Kidney (tissue), 13 donors: ENCODE measurements at regions not wholly inside any gene's neighbourhood (a gene's known extent, or its start where the extent isn't known, plus 50 kb on each side); places are given as distances from the start of the nearest gene placed in this dataset.

Experiments used
- DNase-seq, 5 donors: peaks; one replicate each; pipeline ENCODE4 v3.0.0-alpha.2; 2013 to 2020
- FAIRE-seq: peaks from 2 replicates; lab custom pipeline; 2012; peaks lifted over from hg19 to GRCh38; lab: Jason Lieb, UNC
- H3K27ac ChIP-seq, 2 donors: one replicate each; pipeline ENCODE4 v1.7.0; 2013; ENCODE audit warnings: low read depth in 2 of 2, low read length in 2 of 2, inconsistent platforms in 1 of 2
- H3K27me3 ChIP-seq: one replicate; pipeline ENCODE4 v1.7.1; 2013; ENCODE audit warnings: low read length, inconsistent platforms; ENCODE audit not compliant: control insufficient read depth, insufficient read depth
- H3K36me3 ChIP-seq, 3 donors: one replicate each; pipeline versions ENCODE4 v1.7.0 to v1.7.1; 2013; ENCODE audit warnings: low read length in 3 of 3, control low read depth in 1 of 3, inconsistent platforms in 1 of 3; ENCODE audit not compliant: insufficient read depth in 3 of 3, control insufficient read depth in 2 of 3
- H3K4me1 ChIP-seq, 3 donors: one replicate each; pipeline versions ENCODE4 v1.7.0 to v1.7.1; 2013; ENCODE audit warnings: low read length in 3 of 3, inconsistent platforms in 1 of 3, low read depth in 1 of 3; ENCODE audit not compliant: control insufficient read depth in 2 of 3, insufficient read depth in 2 of 3
- H3K4me3 ChIP-seq, 3 donors: one replicate each; pipeline versions ENCODE4 v1.7.0 to v1.8.1; 2013; ENCODE audit warnings: low read length in 3 of 3, control low read depth in 1 of 3, inconsistent platforms in 1 of 3
- H3K9ac ChIP-seq, 3 donors: one replicate each; pipeline versions ENCODE4 v1.7.0 to v1.7.1; 2013; ENCODE audit warnings: low read length in 3 of 3, control low read depth in 1 of 3, inconsistent platforms in 1 of 3
- H3K9me3 ChIP-seq, 3 donors: one replicate each; pipeline versions ENCODE4 v1.7.0 to v1.7.1; 2013; ENCODE audit warnings: low read length in 3 of 3, control low read depth in 1 of 3, inconsistent platforms in 1 of 3; ENCODE audit not compliant: control insufficient read depth in 2 of 3, insufficient read depth in 1 of 3
- intact Hi-C: fragments of 100-400 bp; cut with DNase I; formaldehyde crosslinking; loops from one replicate; pipeline ENCODE4 v1.11.1; 2022
- TF ChIP-seq, protein P1 (sequence below): IDR thresholded peaks from 3 replicates; pipeline ENCODE4 v1.5.1; 2012; ENCODE audit warnings: mild to moderate bottlenecking, moderate library complexity, borderline replicate concordance; ENCODE audit not compliant: insufficient read depth; ENCODE audit errors: extremely low read depth
- donor health status: control.
- donor health status: control.
- donor health status: control.
- donor health status: control.
- donor health status: control.
- donor health status: DM: yes; HTN: yes; CAD: no.
- donor health status: Normal renal cell carcinoma (clear cell type).

DNA sequence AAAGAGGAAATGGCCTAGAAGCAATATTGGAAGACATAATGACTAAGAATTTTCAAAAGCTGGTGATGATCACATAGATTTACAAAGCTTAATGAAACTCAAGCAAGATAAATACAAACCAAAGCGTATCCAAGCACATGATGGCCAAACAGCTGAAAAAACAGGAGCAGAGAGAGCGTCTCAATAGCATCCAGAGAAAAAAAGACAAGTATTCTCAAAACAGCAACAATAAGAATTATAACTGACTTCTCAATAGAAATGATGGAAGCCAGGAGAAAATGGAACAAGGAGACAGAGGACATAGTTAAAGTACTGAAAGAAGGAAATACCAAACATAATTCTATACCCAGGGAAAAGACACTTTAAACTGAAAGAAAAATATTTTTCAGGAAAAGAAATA lies 437.2 kb upstream of the TNP1 start:
- Histone ChIP-seq H3K4me1 (no peaks in the 10 kb centered on the region), H3K27me3 (no peaks in the 10 kb centered on the region)

DNA sequence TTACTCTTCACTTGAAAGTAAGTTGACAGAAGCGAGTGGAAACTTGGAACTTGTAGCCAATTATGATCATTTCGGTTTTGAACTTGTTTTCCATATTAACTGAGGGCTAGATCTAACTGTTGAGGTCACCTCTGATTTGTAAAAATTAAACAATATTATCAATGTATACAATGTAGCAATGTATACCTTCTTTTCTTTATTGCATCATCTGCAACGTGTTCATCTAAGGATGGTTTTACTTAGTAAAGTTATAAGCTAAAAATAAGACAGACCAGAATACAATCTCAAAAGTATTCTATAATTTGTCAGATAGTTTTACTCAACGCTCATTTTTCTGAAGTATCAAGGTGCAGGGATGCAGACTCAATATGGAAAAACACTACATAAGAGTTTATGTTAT lies 435.0 kb upstream of the TNP1 start:
- no peak for FAIRE-seq

More for the DNA sequence above, 437.2 kb upstream of the TNP1 start:
- DNase-seq, result no peak
- TF ChIP-seq, protein P1, sequence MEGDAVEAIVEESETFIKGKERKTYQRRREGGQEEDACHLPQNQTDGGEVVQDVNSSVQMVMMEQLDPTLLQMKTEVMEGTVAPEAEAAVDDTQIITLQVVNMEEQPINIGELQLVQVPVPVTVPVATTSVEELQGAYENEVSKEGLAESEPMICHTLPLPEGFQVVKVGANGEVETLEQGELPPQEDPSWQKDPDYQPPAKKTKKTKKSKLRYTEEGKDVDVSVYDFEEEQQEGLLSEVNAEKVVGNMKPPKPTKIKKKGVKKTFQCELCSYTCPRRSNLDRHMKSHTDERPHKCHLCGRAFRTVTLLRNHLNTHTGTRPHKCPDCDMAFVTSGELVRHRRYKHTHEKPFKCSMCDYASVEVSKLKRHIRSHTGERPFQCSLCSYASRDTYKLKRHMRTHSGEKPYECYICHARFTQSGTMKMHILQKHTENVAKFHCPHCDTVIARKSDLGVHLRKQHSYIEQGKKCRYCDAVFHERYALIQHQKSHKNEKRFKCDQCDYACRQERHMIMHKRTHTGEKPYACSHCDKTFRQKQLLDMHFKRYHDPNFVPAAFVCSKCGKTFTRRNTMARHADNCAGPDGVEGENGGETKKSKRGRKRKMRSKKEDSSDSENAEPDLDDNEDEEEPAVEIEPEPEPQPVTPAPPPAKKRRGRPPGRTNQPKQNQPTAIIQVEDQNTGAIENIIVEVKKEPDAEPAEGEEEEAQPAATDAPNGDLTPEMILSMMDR, result no peak
- intact Hi-C loops, result no loop called here
- H3K27ac ChIP-seq, result no peak overlapping the region
- H3K9me3 ChIP-seq, result no peaks in the 10 kb centered on the region
- H3K36me3 ChIP-seq, result no peaks in the 10 kb centered on the region
- no peak for FAIRE-seq
- no peak overlapping the region for H3K9ac ChIP-seq
- no peak overlapping the region for H3K4me3 ChIP-seq

DNA sequence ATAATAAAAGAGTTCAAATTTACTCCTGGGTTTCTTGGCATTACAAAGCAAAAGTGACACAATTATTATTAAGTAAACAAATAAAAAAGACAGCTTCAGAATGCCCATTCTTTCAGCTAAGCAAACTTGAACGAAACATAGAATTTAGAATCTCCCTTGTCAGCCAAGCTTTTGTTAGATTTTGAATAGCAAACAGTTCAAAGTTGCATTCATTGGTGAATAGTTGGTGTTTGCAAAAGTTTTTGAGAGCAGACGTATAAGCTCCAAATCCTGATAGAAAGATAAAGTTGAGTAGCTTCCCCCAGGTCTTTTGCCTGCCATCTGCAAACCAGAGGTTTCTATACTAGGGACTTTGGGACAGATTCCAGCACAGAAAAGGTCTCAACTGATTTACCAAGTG lies 434.3 kb upstream of the TNP1 start:
- TF ChIP-seq, protein P1, result no peak
- Histone ChIP-seq H3K27ac (no peak overlapping the region), H3K9me3 (no peaks in the 10 kb centered on the region), H3K4me3 (no peak overlapping the region), H3K4me1 (no peaks in the 10 kb centered on the region), H3K9ac (no peak overlapping the region), H3K27me3 (no peaks in the 10 kb centered on the region), H3K36me3 (no peaks in the 10 kb centered on the region)
- DNase-seq, result no peak
- no peak for FAIRE-seq
- intact Hi-C loops, result no loop called here

More for the DNA sequence above, 435.0 kb upstream of the TNP1 start:
- Histone ChIP-seq H3K9ac (no peak overlapping the region), H3K36me3 (no peaks in the 10 kb centered on the region), H3K4me1 (no peaks in the 10 kb centered on the region), H3K9me3 (no peaks in the 10 kb centered on the region), H3K27me3 (no peaks in the 10 kb centered on the region), H3K27ac (no peak overlapping the region), H3K4me3 (no peak overlapping the region)
- DNase-seq, result no peak
- intact Hi-C loops, result no loop called here
- TF ChIP-seq, protein P1, result no peak

DNA sequence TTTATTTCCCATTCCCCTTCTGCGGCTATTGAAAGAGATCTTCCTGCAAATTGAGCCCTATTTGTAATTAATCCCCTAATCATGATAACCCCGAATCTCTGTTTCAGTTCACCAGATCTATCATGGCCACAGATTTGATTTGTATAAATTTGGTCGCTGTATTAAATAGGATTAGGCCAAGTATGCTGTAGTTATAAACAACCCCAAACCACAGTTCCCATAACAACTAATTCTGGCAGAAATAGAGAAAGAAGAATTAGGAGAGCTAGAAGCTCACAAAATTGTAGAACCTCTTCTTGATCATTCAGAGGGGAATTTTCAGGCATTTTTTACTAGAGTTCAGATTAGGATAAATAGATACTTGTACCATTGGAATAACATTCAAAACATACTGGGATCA lies 433.7 kb upstream of the TNP1 start:
- TF ChIP-seq, protein P1, result no peak
- H3K9me3 ChIP-seq, result no peaks in the 10 kb centered on the region
- no peaks in the 10 kb centered on the region for H3K27me3 ChIP-seq
- no peaks in the 10 kb centered on the region for H3K4me1 ChIP-seq
- no peaks in the 10 kb centered on the region for H3K36me3 ChIP-seq
- intact Hi-C loops, result no loop called here
- no peak overlapping the region for H3K27ac ChIP-seq
- FAIRE-seq (no peak), DNase-seq (no peak)
- no peak overlapping the region for H3K4me3 ChIP-seq
- H3K9ac ChIP-seq, result no peak overlapping the region
